ENCODE measurements at regions not wholly inside any gene's neighbourhood (a gene's known extent, or its start where the extent isn't known, plus 50 kb on each side); places are given as distances from the start of the nearest gene placed in this dataset.

DNA sequence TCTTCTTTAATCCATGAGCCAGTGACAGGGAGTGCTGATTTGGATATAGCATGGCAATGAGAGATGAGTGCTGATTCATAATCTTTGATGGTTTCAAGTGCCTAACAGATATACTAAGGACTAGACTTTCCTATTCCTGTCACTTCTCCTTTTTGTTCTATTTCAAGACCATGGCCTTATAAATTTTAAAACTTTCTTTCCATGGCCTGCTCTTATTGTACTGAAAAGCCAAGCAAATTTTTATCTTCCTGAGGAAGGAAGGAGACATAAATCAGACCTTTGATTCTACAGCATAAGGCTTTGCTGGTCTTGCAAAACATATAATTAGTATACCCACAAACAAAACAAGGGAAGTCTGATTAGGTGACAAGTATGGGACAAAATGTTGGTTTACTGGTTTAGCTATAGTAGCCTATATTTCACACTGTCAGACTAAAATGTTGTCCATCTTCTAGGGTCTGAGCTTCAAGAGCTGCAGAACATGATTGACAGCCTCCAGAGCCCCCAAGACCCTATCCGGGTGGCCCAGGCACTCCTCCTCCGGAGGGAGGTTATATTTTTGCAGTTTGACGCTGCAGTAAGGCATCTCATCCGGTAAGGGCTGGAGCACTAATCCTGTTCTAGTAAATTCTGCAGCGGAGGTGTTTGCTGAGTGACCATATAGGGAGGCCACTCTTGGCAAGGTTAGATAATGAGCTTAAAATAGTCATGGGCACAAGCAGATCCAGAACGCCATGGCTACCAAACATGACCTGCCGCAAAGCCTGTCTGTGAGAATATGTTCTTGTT, 82.3 kb downstream of the CD164 start:
- TF ChIP-seq POLR2AphosphoS5 (IDR thresholded peaks at IDR 0.05) (no peak), CTCF (IDR thresholded peaks at IDR 0.05; ENCODE audit: poor library complexity, severe bottlenecking) (no peak), TAF1 (IDR thresholded peaks at IDR 0.05; ENCODE audit: low read depth) (no peak)

Data from neural cell (in vitro differentiated cells).